ENCODE measurements at regions not wholly inside any gene's neighbourhood (a gene's known extent, or its start where the extent isn't known, plus 50 kb on each side); places are given as distances from the start of the nearest gene placed in this dataset.

DNA sequence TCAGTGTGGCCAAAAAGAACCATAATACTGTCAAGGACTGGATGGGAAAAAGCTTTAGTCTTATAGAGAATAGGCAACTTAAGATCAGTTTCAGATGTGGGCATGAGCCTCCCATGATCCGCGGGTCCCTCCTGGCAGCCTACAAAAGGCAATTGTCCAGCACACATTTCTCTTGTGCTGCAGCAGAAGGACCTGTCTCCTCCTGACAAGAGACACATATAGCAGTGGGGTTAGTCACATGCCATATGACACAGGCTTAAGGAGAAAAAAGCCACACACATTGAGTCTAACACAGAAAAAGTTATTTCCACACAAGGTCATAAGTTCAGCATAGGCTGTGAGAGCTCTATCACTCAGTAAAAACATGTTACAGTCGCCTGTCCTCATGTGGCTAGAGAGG is 1378.7 kb upstream of the PRR20A start:
- Histone ChIP-seq H3K9me1 (replicated peaks; ENCODE audit: control insufficient read depth, extremely low read depth, insufficient read depth, low read length) (no peaks in the 10 kb centered on the region), H4K20me1 (replicated peaks; ENCODE audit: control insufficient read depth, extremely low read depth, insufficient read depth, low read length) (no peaks in the 10 kb centered on the region), H3K9ac (replicated peaks; ENCODE audit: extremely low read depth, insufficient read depth, low read length) (no peak overlapping the region), H3K4me1 (ENCODE audit: control insufficient read depth, extremely low read depth, insufficient read depth, low read length) (no peaks in the 10 kb centered on the region), H2AFZ (ENCODE audit: low read depth, low read length) (no peak overlapping the region), H3K27me3 (ENCODE audit: control insufficient read depth in 2 of 2, insufficient read depth in 2 of 2, low read length in 2 of 2) (no peaks in the 10 kb centered on the region), H3K4me3 (replicated peaks in 1 of 3; ENCODE audit: insufficient read depth in 1 of 3, low read depth in 1 of 3, low read length in 3 of 3) (no peak overlapping the region), H3K79me2 (ENCODE audit: control insufficient read depth, insufficient read depth, low read length) (no peaks in the 10 kb centered on the region), H3K9me3 (replicated peaks; ENCODE audit: control insufficient read depth, insufficient read depth, low read length) (no peaks in the 10 kb centered on the region), H3K36me3 (ENCODE audit: control insufficient read depth in 2 of 2, extremely low read depth in 1 of 2, insufficient read depth in 2 of 2, low read length in 2 of 2) (no peaks in the 10 kb centered on the region), H3K4me2 (ENCODE audit: insufficient read depth, low read length) (no peak overlapping the region), H3K27ac (ENCODE audit: insufficient read depth, low read depth, low read length) (no peak overlapping the region)
- POLR2A ChIA-PET: no interaction called here
- BruUV-seq (replicated peaks): no TSS peak
- FAIRE-seq (no peak), DNase-seq (ENCODE audit: low read depth, low spot score) (no peak)
- intact Hi-C loops (cut with micrococcal nuclease): no loop called here
- CTCF ChIA-PET: no interaction called here
- dilution Hi-C loops (cut with MboI; ENCODE audit: extremely low pct_ligation_motif_present, low sequenced_read_pairs): no loop called here
- TF ChIP-seq POLR2A (IDR thresholded peaks at IDR 0.05; ENCODE audit: low read depth, low read length) (no peak), FOS (IDR thresholded peaks at IDR 0.05; ENCODE audit: borderline replicate concordance, insufficient read depth, low read length) (no peak), EZH2 (IDR thresholded peaks at IDR 0.05; ENCODE audit: borderline replicate concordance, low read depth, low read length, severe bottlenecking) (no peak)

GRCh38 chr13:55777612-55778011 is 1363.1 kb upstream of the PRR20A start:
- Histone ChIP-seq H3K27ac (ENCODE audit: insufficient read depth, low read depth, low read length) (no peak overlapping the region), H3K9me1 (replicated peaks; ENCODE audit: control insufficient read depth, extremely low read depth, insufficient read depth, low read length) (no peaks in the 10 kb centered on the region), H3K27me3 (ENCODE audit: control insufficient read depth in 2 of 2, insufficient read depth in 2 of 2, low read length in 2 of 2) (no peaks in the 10 kb centered on the region), H3K4me1 (ENCODE audit: control insufficient read depth, extremely low read depth, insufficient read depth, low read length) (no peaks in the 10 kb centered on the region), H3K4me3 (replicated peaks in 1 of 3; ENCODE audit: insufficient read depth in 1 of 3, low read depth in 1 of 3, low read length in 3 of 3) (no peak overlapping the region), H3K9ac (replicated peaks; ENCODE audit: extremely low read depth, insufficient read depth, low read length) (no peak overlapping the region), H3K4me2 (ENCODE audit: insufficient read depth, low read length) (no peak overlapping the region), H3K79me2 (ENCODE audit: control insufficient read depth, insufficient read depth, low read length) (no peaks in the 10 kb centered on the region), H3K9me3 (replicated peaks; ENCODE audit: control insufficient read depth, insufficient read depth, low read length) (no peaks in the 10 kb centered on the region), H4K20me1 (replicated peaks; ENCODE audit: control insufficient read depth, extremely low read depth, insufficient read depth, low read length) (no peaks in the 10 kb centered on the region), H2AFZ (ENCODE audit: low read depth, low read length) (no peak overlapping the region), H3K36me3 (ENCODE audit: control insufficient read depth in 2 of 2, extremely low read depth in 1 of 2, insufficient read depth in 2 of 2, low read length in 2 of 2) (no peaks in the 10 kb centered on the region)
- DNase-seq (ENCODE audit: low read depth, low spot score): no peak
- no TSS peak for BruUV-seq (replicated peaks)
- POLR2A ChIA-PET: no interaction called here
- FAIRE-seq: no peak
- TF ChIP-seq EZH2 (IDR thresholded peaks at IDR 0.05; ENCODE audit: borderline replicate concordance, low read depth, low read length, severe bottlenecking): no peak
- no peak for TF ChIP-seq POLR2AphosphoS5 (IDR thresholded peaks at IDR 0.05; ENCODE audit: insufficient read depth, low read depth, low read length)
- TF ChIP-seq POLR2A (IDR thresholded peaks at IDR 0.05; ENCODE audit: low read depth, low read length): no peak
- TF ChIP-seq FOS (IDR thresholded peaks at IDR 0.05; ENCODE audit: borderline replicate concordance, insufficient read depth, low read length): no peak
- no peak for TF ChIP-seq GATA2 (IDR thresholded peaks at IDR 0.05; ENCODE audit: insufficient read depth, insufficient read length, low read depth, low read length)
- TF ChIP-seq, protein P1, sequence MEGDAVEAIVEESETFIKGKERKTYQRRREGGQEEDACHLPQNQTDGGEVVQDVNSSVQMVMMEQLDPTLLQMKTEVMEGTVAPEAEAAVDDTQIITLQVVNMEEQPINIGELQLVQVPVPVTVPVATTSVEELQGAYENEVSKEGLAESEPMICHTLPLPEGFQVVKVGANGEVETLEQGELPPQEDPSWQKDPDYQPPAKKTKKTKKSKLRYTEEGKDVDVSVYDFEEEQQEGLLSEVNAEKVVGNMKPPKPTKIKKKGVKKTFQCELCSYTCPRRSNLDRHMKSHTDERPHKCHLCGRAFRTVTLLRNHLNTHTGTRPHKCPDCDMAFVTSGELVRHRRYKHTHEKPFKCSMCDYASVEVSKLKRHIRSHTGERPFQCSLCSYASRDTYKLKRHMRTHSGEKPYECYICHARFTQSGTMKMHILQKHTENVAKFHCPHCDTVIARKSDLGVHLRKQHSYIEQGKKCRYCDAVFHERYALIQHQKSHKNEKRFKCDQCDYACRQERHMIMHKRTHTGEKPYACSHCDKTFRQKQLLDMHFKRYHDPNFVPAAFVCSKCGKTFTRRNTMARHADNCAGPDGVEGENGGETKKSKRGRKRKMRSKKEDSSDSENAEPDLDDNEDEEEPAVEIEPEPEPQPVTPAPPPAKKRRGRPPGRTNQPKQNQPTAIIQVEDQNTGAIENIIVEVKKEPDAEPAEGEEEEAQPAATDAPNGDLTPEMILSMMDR (IDR thresholded peaks at IDR 0.05; ENCODE audit: extremely low read depth in 1 of 2, insufficient read depth in 1 of 2, low read depth in 1 of 2, low read length in 2 of 2): no peak
- TF ChIP-seq MYC (IDR thresholded peaks at IDR 0.05; ENCODE audit: low read depth, low read length): no peak
- CTCF ChIA-PET: no interaction called here
- dilution Hi-C loops (cut with MboI; ENCODE audit: extremely low pct_ligation_motif_present, low sequenced_read_pairs) (no loop called here), intact Hi-C loops (cut with micrococcal nuclease) (no loop called here)
